ENCODE measurements at regions not wholly inside any gene's neighbourhood (a gene's known extent, or its start where the extent isn't known, plus 50 kb on each side); places are given as distances from the start of the nearest gene placed in this dataset.

DNA sequence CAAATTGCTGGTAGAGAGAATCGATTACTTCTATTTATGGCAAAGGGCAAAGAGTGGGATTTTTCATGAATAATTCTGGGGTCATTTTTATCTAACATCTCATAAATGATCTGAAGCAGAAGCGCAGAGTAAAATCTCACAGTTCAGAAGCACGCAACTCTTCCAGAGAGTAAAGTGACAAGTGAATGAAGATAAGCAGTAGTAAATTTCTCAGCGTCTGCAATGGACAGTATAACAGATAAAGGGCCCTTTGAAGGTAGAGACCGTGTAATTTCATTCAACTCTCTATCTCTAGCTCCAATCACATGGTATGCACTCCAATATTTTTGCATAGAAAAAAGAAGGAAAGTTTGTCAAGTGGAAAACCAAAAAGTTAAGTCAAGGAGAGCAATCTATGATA is 521.1 kb upstream of the NECTIN3 start:
- no peaks in the 10 kb centered on the region for H3K4me1 ChIP-seq (replicated peaks)
- intact Hi-C loops (cut with DNase I), result no loop called here
- H3K27me3 ChIP-seq (replicated peaks; ENCODE audit: insufficient read depth), result no peaks in the 10 kb centered on the region
- no peak for TF ChIP-seq POLR2AphosphoS5 (IDR thresholded peaks at IDR 0.05)
- TF ChIP-seq POLR2A (IDR thresholded peaks at IDR 0.05), result no peak
- TF ChIP-seq, protein P1, sequence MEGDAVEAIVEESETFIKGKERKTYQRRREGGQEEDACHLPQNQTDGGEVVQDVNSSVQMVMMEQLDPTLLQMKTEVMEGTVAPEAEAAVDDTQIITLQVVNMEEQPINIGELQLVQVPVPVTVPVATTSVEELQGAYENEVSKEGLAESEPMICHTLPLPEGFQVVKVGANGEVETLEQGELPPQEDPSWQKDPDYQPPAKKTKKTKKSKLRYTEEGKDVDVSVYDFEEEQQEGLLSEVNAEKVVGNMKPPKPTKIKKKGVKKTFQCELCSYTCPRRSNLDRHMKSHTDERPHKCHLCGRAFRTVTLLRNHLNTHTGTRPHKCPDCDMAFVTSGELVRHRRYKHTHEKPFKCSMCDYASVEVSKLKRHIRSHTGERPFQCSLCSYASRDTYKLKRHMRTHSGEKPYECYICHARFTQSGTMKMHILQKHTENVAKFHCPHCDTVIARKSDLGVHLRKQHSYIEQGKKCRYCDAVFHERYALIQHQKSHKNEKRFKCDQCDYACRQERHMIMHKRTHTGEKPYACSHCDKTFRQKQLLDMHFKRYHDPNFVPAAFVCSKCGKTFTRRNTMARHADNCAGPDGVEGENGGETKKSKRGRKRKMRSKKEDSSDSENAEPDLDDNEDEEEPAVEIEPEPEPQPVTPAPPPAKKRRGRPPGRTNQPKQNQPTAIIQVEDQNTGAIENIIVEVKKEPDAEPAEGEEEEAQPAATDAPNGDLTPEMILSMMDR (IDR thresholded peaks at IDR 0.05), result no peak
- no peak overlapping the region for H3K27ac ChIP-seq
- H3K36me3 ChIP-seq, result no peaks in the 10 kb centered on the region
- H3K4me3 ChIP-seq, result no peak overlapping the region
- WGBS, result 50% methylated on average over 5 of the region's 5 CpGs
- DNase-seq (ENCODE audit: low spot score), result no peak
- H3K9me3 ChIP-seq, result no peaks in the 10 kb centered on the region

DNA sequence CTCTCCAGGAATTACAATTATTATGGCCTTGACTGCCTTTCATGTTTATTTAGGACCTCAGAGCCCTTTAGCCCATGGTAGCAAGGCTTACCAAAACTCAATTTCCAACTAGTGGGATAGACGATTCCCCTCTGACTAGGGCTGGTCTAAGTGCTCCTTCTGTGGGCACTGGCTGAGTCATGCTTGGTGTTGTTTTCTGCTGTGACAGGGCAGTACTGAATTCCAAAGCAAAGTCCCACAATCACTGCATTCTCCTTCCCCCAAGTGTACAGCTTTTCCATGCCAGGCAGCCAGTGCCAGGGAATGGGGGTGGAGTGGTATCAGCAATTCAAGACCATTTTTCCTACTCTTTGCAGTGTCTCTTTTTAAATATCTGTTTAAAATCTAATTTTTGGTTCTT is 509.0 kb upstream of the NECTIN3 start:
- no peak for DNase-seq (ENCODE audit: low spot score)
- Histone ChIP-seq H3K36me3 (no peaks in the 10 kb centered on the region), H3K4me1 (replicated peaks) (no peaks in the 10 kb centered on the region), H3K9me3 (no peaks in the 10 kb centered on the region), H3K27ac (no peak overlapping the region), H3K27me3 (replicated peaks; ENCODE audit: insufficient read depth) (no peaks in the 10 kb centered on the region), H3K4me3 (no peak overlapping the region)
- TF ChIP-seq, protein P1 (IDR thresholded peaks at IDR 0.05), result no peak
- TF ChIP-seq POLR2AphosphoS5 (IDR thresholded peaks at IDR 0.05) (no peak), POLR2A (IDR thresholded peaks at IDR 0.05) (no peak)
- 83% methylated on average over 1 of the region's 1 CpG for WGBS
- intact Hi-C loops (cut with DNase I), result no loop called here

DNA sequence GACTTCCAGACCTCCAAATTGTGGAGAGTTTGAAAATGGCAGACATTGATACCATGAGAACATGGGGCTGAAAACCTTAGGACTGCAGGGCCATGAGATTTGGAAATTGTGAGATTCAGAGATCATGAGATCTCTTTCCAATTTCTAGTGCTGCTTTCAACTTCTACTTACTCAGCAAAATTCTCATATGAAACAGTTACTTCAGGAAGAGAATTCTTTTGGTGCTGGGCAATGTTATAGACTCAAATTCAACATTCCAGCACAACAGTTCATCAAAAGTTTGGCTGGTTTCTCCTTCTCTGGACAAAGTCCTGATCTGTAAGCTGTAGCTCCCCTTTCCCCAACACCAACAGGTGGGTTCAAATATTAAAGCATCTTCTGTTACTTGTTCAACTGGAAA is 506.9 kb upstream of the NECTIN3 start:
- intact Hi-C loops (cut with DNase I), result no loop called here
- Histone ChIP-seq H3K27ac (no peak overlapping the region), H3K9me3 (no peaks in the 10 kb centered on the region), H3K4me1 (replicated peaks) (no peaks in the 10 kb centered on the region), H3K27me3 (replicated peaks; ENCODE audit: insufficient read depth) (no peaks in the 10 kb centered on the region), H3K4me3 (no peak overlapping the region), H3K36me3 (no peaks in the 10 kb centered on the region)
- no peak for DNase-seq (ENCODE audit: low spot score)
- TF ChIP-seq POLR2AphosphoS5 (IDR thresholded peaks at IDR 0.05) (no peak), POLR2A (IDR thresholded peaks at IDR 0.05) (no peak)
- TF ChIP-seq, protein P1 (IDR thresholded peaks at IDR 0.05), result no peak

DNA sequence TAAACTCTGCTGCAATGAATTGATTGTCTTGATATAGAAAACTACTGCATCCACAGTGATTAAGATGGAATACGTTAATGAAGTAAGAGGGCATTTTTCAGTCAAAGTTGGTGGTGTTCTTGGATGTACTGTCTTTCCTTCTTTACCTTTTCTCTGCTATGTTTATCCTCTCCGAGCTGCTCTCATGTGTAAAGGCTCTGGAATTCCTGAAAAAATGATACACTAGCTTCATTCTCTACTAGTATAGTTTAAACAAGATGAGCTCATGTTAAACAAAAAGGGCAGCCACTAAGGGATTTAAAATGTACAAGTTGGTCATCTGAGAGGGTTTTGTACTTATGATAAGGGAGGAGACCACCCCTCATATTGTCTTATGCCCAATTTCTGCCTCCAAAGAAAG is 504.6 kb upstream of the NECTIN3 start:
- TF ChIP-seq POLR2AphosphoS5 (IDR thresholded peaks at IDR 0.05), result no peak
- TF ChIP-seq, protein P1 (IDR thresholded peaks at IDR 0.05), result no peak
- TF ChIP-seq POLR2A (IDR thresholded peaks at IDR 0.05), result no peak
- H3K36me3 ChIP-seq, result no peaks in the 10 kb centered on the region
- no peaks in the 10 kb centered on the region for H3K4me1 ChIP-seq (replicated peaks)
- H3K4me3 ChIP-seq, result no peak overlapping the region
- WGBS, result 70% methylated on average over 2 of the region's 2 CpGs
- DNase-seq (ENCODE audit: low spot score), result no peak
- H3K9me3 ChIP-seq, result no peaks in the 10 kb centered on the region
- intact Hi-C loops (cut with DNase I), result no loop called here
- no peak overlapping the region for H3K27ac ChIP-seq
- H3K27me3 ChIP-seq (replicated peaks; ENCODE audit: insufficient read depth), result no peaks in the 10 kb centered on the region

DNA sequence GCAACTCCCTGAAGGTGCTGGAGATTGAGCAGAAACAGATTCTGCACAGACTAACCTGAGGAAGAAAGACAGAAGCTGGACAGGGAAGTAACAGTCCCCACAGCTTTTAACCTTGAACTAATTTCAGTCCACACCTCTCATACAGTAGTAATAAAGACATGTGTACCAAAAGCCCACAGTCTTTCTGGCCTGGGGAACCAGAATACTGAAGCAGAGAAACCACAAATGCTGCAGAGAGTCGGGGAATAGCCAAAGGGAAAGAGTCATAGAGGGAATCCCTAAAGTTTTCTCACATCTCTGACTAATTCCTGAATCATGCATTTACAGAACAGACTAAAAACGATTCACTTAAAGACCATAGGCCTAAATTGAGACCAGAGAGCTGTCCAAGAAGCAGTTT is 503.4 kb upstream of the NECTIN3 start:
- no peaks in the 10 kb centered on the region for H3K4me1 ChIP-seq (replicated peaks)
- no peaks in the 10 kb centered on the region for H3K9me3 ChIP-seq
- TF ChIP-seq, protein P1 (IDR thresholded peaks at IDR 0.05), result no peak
- no peak for TF ChIP-seq POLR2AphosphoS5 (IDR thresholded peaks at IDR 0.05)
- DNase-seq (ENCODE audit: low spot score), result no peak
- no peak overlapping the region for H3K27ac ChIP-seq
- no peaks in the 10 kb centered on the region for H3K27me3 ChIP-seq (replicated peaks; ENCODE audit: insufficient read depth)
- no peaks in the 10 kb centered on the region for H3K36me3 ChIP-seq
- 51% methylated on average over 2 of the region's 2 CpGs for WGBS
- H3K4me3 ChIP-seq, result no peak overlapping the region
- intact Hi-C loops (cut with DNase I), result no loop called here

Measured in prostate gland (tissue), 2 donors.